Testis (tissue), 2 donors: ENCODE measurements at regions not wholly inside any gene's neighbourhood (a gene's known extent, or its start where the extent isn't known, plus 50 kb on each side); places are given as distances from the start of the nearest gene placed in this dataset.

Experiments used
- CTCF ChIP-seq, 3 experiments: fragments of 450-650 bp in 2 of 3; fragments of 200-600 bp in 1 of 3; sonication (generic) in 1 of 3; IDR thresholded peaks; one replicate each; pipeline ENCODE4 v1.5.1; 2016 to 2019; ENCODE audit warnings: antibody characterized with exemption in 3 of 3, mild to moderate bottlenecking in 2 of 3, moderate library complexity in 1 of 3
- POLR2A ChIP-seq: fragments of 450-650 bp; IDR thresholded peaks from one replicate; pipeline ENCODE4 v1.6.1; 2017; ENCODE audit warnings: antibody characterized with exemption, mild to moderate bottlenecking, moderate library complexity

GRCh38 chr17:27977751-27978688 is 64.5 kb upstream of the NLK start:
- no peak for TF ChIP-seq CTCF (IDR thresholded peaks at IDR 0.05)
- no peak for TF ChIP-seq POLR2A
